CD14-positive monocyte (primary cell): ENCODE measurements at regions not wholly inside any gene's neighbourhood (a gene's known extent, or its start where the extent isn't known, plus 50 kb on each side); places are given as distances from the start of the nearest gene placed in this dataset.

Experiments used
- DNase-seq, 3 donors: peaks; one replicate each; pipeline ENCODE4 v3.0.0-alpha.2; 2011 to 2022
- H2AFZ ChIP-seq: 2 replicates; pipeline ENCODE4 v1.6.0; 2012; ENCODE audit warnings: mild to moderate bottlenecking, low read depth, low read length, inconsistent platforms; ENCODE audit not compliant: insufficient read depth, poor library complexity, severe bottlenecking
- H3K27ac ChIP-seq, 2 donors: 1 replicate in 1 of 2; 2 replicates in 1 of 2; pipeline ENCODE4 v1.5.1; 2012 to 2013; ENCODE audit warnings: low read length in 2 of 2, control low read depth in 1 of 2, inconsistent platforms in 1 of 2, low read depth in 1 of 2, mild to moderate bottlenecking in 1 of 2
- H3K27me3 ChIP-seq, 2 donors: one replicate each; pipeline versions ENCODE4 v1.6.0 to v1.6.1; 2011 to 2013; ENCODE audit warnings: low read length in 2 of 2; ENCODE audit not compliant: control insufficient read depth in 2 of 2, insufficient read depth in 2 of 2
- H3K36me3 ChIP-seq, 2 donors: replicated peaks in 1 of 2; 1 replicate in 1 of 2; 2 replicates in 1 of 2; pipeline versions ENCODE4 v1.5.1 to v1.6.1; 2012 to 2013; ENCODE audit warnings: low read length in 2 of 2, control low read depth in 1 of 2, inconsistent platforms in 1 of 2, mild to moderate bottlenecking in 1 of 2; ENCODE audit not compliant: insufficient read depth in 2 of 2, control insufficient read depth in 1 of 2
- H3K4me1 ChIP-seq, 2 donors: 1 replicate in 1 of 2; 2 replicates in 1 of 2; pipeline versions ENCODE4 v1.5.1 to v1.6.1; 2012 to 2013; ENCODE audit warnings: low read length in 2 of 2, control low read depth in 1 of 2, inconsistent platforms in 1 of 2, mild to moderate bottlenecking in 1 of 2, moderate library complexity in 1 of 2; ENCODE audit not compliant: insufficient read depth in 2 of 2, control insufficient read depth in 1 of 2
- H3K4me2 ChIP-seq: replicated peaks from 2 replicates; pipeline ENCODE3; 2012; ENCODE audit warnings: low read length, moderate library complexity, mild to moderate bottlenecking; ENCODE audit not compliant: poor library complexity, severe bottlenecking; ENCODE audit errors: extremely low read depth
- H3K4me3 ChIP-seq, 3 experiments: fragments of 200-600 bp in 1 of 3; sonication (generic) in 1 of 3; replicated peaks in 1 of 3; 1 replicate in 2 of 3; 2 replicates in 1 of 3; pipeline ENCODE4 v1.5.1; 2011 to 2013; ENCODE audit warnings: low read length in 3 of 3, mild to moderate bottlenecking in 3 of 3, control low read depth in 2 of 3, low read depth in 2 of 3, inconsistent platforms in 1 of 3, moderate library complexity in 1 of 3
- H3K79me2 ChIP-seq: 2 replicates; pipeline ENCODE4 v1.6.0; 2012; ENCODE audit warnings: mild to moderate bottlenecking, control low read depth, inconsistent platforms, low read length, moderate library complexity; ENCODE audit not compliant: insufficient read depth
- H3K9ac ChIP-seq: 2 replicates; pipeline ENCODE4 v1.6.0; 2017; ENCODE audit warnings: low read length, mild to moderate bottlenecking; ENCODE audit not compliant: insufficient read depth, poor library complexity, severe bottlenecking
- H3K9me3 ChIP-seq, 2 donors: replicated peaks in 1 of 2; 1 replicate in 1 of 2; 2 replicates in 1 of 2; pipeline versions ENCODE4 v1.5.1 to v1.6.1; 2012 to 2013; ENCODE audit warnings: low read length in 2 of 2, control low read depth in 1 of 2; ENCODE audit not compliant: control insufficient read depth in 1 of 2, insufficient read depth in 1 of 2
- H4K20me1 ChIP-seq: 2 replicates; pipeline ENCODE4 v1.6.0; 2012; ENCODE audit warnings: mild to moderate bottlenecking, low read length, control low read depth, moderate library complexity; ENCODE audit not compliant: insufficient read depth
- H3K27ac Mint-ChIP-seq, 7 donors: one replicate each; pipeline ENCODE4 v1.8.0; 2020; ENCODE audit warnings: mild to moderate bottlenecking in 7 of 7, mixed read lengths in 7 of 7, moderate library complexity in 6 of 7, inconsistent platforms in 2 of 7
- H3K27me3 Mint-ChIP-seq, 3 donors: one replicate each; pipeline ENCODE4 v1.8.0; 2021 to 2022; ENCODE audit warnings: low read depth in 3 of 3, mild to moderate bottlenecking in 3 of 3, mixed read lengths in 3 of 3, moderate library complexity in 3 of 3, inconsistent platforms in 1 of 3
- H3K36me3 Mint-ChIP-seq, 2 donors: one replicate each; pipeline ENCODE4 v1.8.0; 2020; ENCODE audit warnings: mixed read lengths in 2 of 2, inconsistent platforms in 1 of 2, mild to moderate bottlenecking in 1 of 2
- H3K4me1 Mint-ChIP-seq: one replicate; pipeline ENCODE4 v1.8.0; 2020; ENCODE audit warnings: mild to moderate bottlenecking, mixed read lengths
- H3K4me3 Mint-ChIP-seq, 2 donors: one replicate each; pipeline ENCODE4 v1.8.0; 2020; ENCODE audit warnings: mild to moderate bottlenecking in 2 of 2, mixed read lengths in 2 of 2, moderate library complexity in 1 of 2
- H3K9me3 Mint-ChIP-seq, 7 donors: one replicate each; pipeline ENCODE4 v1.8.0; 2020 to 2022; ENCODE audit warnings: mixed read lengths in 7 of 7, mild to moderate bottlenecking in 6 of 7, moderate library complexity in 6 of 7, inconsistent platforms in 2 of 7
- WGBS: methylation state at CpG from one replicate; pipeline ENCODE4 v1.1.5; 2013; ENCODE audit warnings: missing lambda C conversion rate; ENCODE audit not compliant: insufficient coverage; 5-methylcytosine and 5-hydroxymethylcytosine counted together
- intact Hi-C, 2 donors: fragments of 100-400 bp; cut with micrococcal nuclease; formaldehyde crosslinking; loops; one replicate each; pipeline versions ENCODE4 v1.15.0 to v1.15.1; 2023
- TF ChIP-seq, protein P1 (sequence below): fragments of 200-600 bp; IDR thresholded peaks from one replicate; pipeline ENCODE4 v1.8.0; 2022; ENCODE audit warnings: antibody characterized with exemption, mild to moderate bottlenecking

DNA sequence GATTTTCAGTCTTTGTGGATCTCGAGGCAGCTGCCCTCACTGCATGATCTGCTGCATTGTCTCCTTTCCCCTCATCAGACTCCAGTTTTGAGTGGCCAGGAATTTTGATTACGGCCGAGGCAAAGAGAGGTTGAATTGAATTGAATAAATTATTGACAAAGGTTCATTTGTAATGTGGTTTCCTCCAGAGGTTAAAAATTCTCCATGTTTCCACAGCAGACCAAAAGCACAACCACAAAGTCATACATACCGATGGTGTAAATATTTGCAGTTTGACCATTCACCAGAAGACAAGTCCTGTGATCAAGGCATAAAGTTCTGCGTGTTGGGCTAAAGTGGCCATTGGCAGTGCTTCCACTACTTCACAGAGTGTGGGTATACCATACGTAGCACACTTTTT is 343.8 kb upstream of the MYT1L start:
- intact Hi-C loops, result no loop called here
- no peaks in the 10 kb centered on the region for H4K20me1 ChIP-seq
- no peaks in the 10 kb centered on the region for H3K36me3 ChIP-seq
- Mint-ChIP-seq H3K27ac (no peak overlapping the region), H3K36me3 (no peaks in the 10 kb centered on the region), H3K4me1 (no peaks in the 10 kb centered on the region), H3K27me3 (peaks cover 2 to 5% (median 2%) of the 10 kb centered on the region in 3 donors), H3K4me3 (no peak overlapping the region), H3K9me3 (peaks cover 0 to 9% (median 3%) of the 10 kb centered on the region in 7 donors)
- DNase-seq, result no peak
- H3K4me3 ChIP-seq, result no peak overlapping the region
- TF ChIP-seq, protein P1, sequence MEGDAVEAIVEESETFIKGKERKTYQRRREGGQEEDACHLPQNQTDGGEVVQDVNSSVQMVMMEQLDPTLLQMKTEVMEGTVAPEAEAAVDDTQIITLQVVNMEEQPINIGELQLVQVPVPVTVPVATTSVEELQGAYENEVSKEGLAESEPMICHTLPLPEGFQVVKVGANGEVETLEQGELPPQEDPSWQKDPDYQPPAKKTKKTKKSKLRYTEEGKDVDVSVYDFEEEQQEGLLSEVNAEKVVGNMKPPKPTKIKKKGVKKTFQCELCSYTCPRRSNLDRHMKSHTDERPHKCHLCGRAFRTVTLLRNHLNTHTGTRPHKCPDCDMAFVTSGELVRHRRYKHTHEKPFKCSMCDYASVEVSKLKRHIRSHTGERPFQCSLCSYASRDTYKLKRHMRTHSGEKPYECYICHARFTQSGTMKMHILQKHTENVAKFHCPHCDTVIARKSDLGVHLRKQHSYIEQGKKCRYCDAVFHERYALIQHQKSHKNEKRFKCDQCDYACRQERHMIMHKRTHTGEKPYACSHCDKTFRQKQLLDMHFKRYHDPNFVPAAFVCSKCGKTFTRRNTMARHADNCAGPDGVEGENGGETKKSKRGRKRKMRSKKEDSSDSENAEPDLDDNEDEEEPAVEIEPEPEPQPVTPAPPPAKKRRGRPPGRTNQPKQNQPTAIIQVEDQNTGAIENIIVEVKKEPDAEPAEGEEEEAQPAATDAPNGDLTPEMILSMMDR, result no peak
- H3K27me3 ChIP-seq, result no peaks in the 10 kb centered on the region
- H3K4me1 ChIP-seq, result no peaks in the 10 kb centered on the region
- 100% methylated on average over 1 of the region's 6 CpGs for WGBS
- no peak overlapping the region for H3K9ac ChIP-seq
- no peaks in the 10 kb centered on the region for H3K9me3 ChIP-seq
- H3K79me2 ChIP-seq, result no peaks in the 10 kb centered on the region
- no peak overlapping the region for H3K4me2 ChIP-seq
- no peak overlapping the region for H2AFZ ChIP-seq
- H3K27ac ChIP-seq, result no peak overlapping the region

GRCh38 chr2:2673406-2673805 is 342.3 kb upstream of the MYT1L start:
- WGBS, result 85% methylated on average over 2 of the region's 3 CpGs
- Histone ChIP-seq H3K27me3 (no peaks in the 10 kb centered on the region), H3K4me1 (no peaks in the 10 kb centered on the region), H3K27ac (no peak overlapping the region), H3K4me3 (no peak overlapping the region), H3K36me3 (no peaks in the 10 kb centered on the region), H3K9me3 (no peaks in the 10 kb centered on the region), H2AFZ (no peak overlapping the region), H3K9ac (no peak overlapping the region), H3K4me2 (no peak overlapping the region), H4K20me1 (no peaks in the 10 kb centered on the region), H3K79me2 (no peaks in the 10 kb centered on the region)
- TF ChIP-seq, protein P1, result no peak
- Mint-ChIP-seq H3K27me3 (peaks cover 2 to 5% (median 2%) of the 10 kb centered on the region in 3 donors), H3K4me1 (no peaks in the 10 kb centered on the region), H3K36me3 (no peaks in the 10 kb centered on the region), H3K9me3 (peaks cover 0 to 9% (median 3%) of the 10 kb centered on the region in 7 donors), H3K27ac (peak overlapping the region in 1 of 7 donors; percentile 22), H3K4me3 (no peak overlapping the region)
- DNase-seq, result no peak
- intact Hi-C loops, result no loop called here
